H9 (cell line): ENCODE measurements at regions not wholly inside any gene's neighbourhood (a gene's known extent, or its start where the extent isn't known, plus 50 kb on each side); places are given as distances from the start of the nearest gene placed in this dataset.

ENCODE experiments used
- DNase-seq: peaks from one replicate; pipeline ENCODE4 v3.0.0-alpha.2; 2017
- H2AFZ ChIP-seq: one replicate; pipeline ENCODE4 v1.6.1; 2013; ENCODE audit warnings: mild to moderate bottlenecking, low read length, control low read depth, moderate library complexity
- H2AK5ac ChIP-seq: 2 replicates; pipeline ENCODE4 v1.6.1; 2013; ENCODE audit warnings: low read length, control low read depth, mixed read lengths; ENCODE audit not compliant: insufficient read length
- H2BK120ac ChIP-seq: one replicate; pipeline ENCODE4 v1.6.1; 2013; ENCODE audit warnings: low read depth, mild to moderate bottlenecking, low read length, control low read depth, inconsistent platforms; ENCODE audit not compliant: poor library complexity, severe bottlenecking
- H2BK12ac ChIP-seq: 2 replicates; pipeline ENCODE4 v1.6.1; 2013; ENCODE audit warnings: low read length, control low read depth, mixed read lengths, low read depth; ENCODE audit not compliant: insufficient read length
- H2BK15ac ChIP-seq: 2 replicates; pipeline ENCODE4 v1.6.1; 2013; ENCODE audit warnings: low read depth, low read length, control low read depth
- H2BK20ac ChIP-seq: one replicate; pipeline ENCODE4 v1.6.1; 2013; ENCODE audit warnings: low read depth, mild to moderate bottlenecking, low read length, control low read depth, inconsistent platforms; ENCODE audit not compliant: poor library complexity, severe bottlenecking
- H2BK5ac ChIP-seq: 2 replicates; pipeline ENCODE4 v1.6.1; 2013; ENCODE audit warnings: low read length, control low read depth, mixed read lengths; ENCODE audit not compliant: insufficient read length
- H3K14ac ChIP-seq: 2 replicates; pipeline ENCODE4 v1.6.1; 2013; ENCODE audit warnings: low read length, control low read depth; ENCODE audit not compliant: insufficient read depth
- H3K18ac ChIP-seq: 2 replicates; pipeline ENCODE4 v1.6.1; 2013; ENCODE audit warnings: low read depth, mild to moderate bottlenecking, mixed read lengths, low read length, control low read depth; ENCODE audit not compliant: insufficient read length
- H3K23ac ChIP-seq: 2 replicates; pipeline ENCODE4 v1.6.1; 2013; ENCODE audit warnings: low read length, control low read depth, mixed read lengths, low read depth; ENCODE audit not compliant: insufficient read length
- H3K23me2 ChIP-seq: 2 replicates; pipeline ENCODE4 v1.6.1; 2013; ENCODE audit warnings: low read depth, mild to moderate bottlenecking, mixed read lengths, low read length, control low read depth; ENCODE audit not compliant: insufficient read length, poor library complexity, severe bottlenecking
- H3K27ac ChIP-seq: 2 replicates; pipeline ENCODE4 v1.5.1; 2013; ENCODE audit warnings: low read length, control low read depth, mixed read lengths, low read depth; ENCODE audit not compliant: insufficient read length
- H3K27me3 ChIP-seq: 2 replicates; pipeline ENCODE4 v1.6.1; 2013; ENCODE audit warnings: low read length, control low read depth, inconsistent platforms; ENCODE audit not compliant: insufficient read depth
- H3K4ac ChIP-seq: 2 replicates; pipeline ENCODE4 v1.6.1; 2013; ENCODE audit warnings: low read depth, mild to moderate bottlenecking, control low read depth, inconsistent platforms, low read length, moderate library complexity
- H3K4me1 ChIP-seq: 2 replicates; pipeline ENCODE4 v1.6.1; 2013; ENCODE audit warnings: low read length, control low read depth, inconsistent platforms; ENCODE audit not compliant: insufficient read depth
- H3K4me2 ChIP-seq: 2 replicates; pipeline ENCODE4 v1.6.1; 2013; ENCODE audit warnings: low read length, control low read depth, mixed read lengths; ENCODE audit not compliant: insufficient read length, insufficient read depth
- H3K56ac ChIP-seq: 2 replicates; pipeline ENCODE4 v1.6.1; 2013; ENCODE audit warnings: low read depth, mild to moderate bottlenecking, mixed read lengths, low read length, control low read depth; ENCODE audit not compliant: insufficient read length
- H3K79me1 ChIP-seq: 2 replicates; pipeline ENCODE4 v1.6.1; 2013; ENCODE audit warnings: low read depth, mild to moderate bottlenecking, moderate library complexity, low read length, control low read depth, inconsistent platforms; ENCODE audit not compliant: insufficient read depth, poor library complexity, severe bottlenecking
- H3K79me2 ChIP-seq: 2 replicates; pipeline ENCODE4 v1.6.1; 2013; ENCODE audit warnings: low read length, control low read depth, inconsistent platforms; ENCODE audit not compliant: insufficient read depth
- H3K9ac ChIP-seq: 2 replicates; pipeline ENCODE4 v1.6.1; 2013; ENCODE audit warnings: low read length, control low read depth, mixed read lengths; ENCODE audit not compliant: insufficient read length; ENCODE audit errors: extremely low read depth
- H3K9me3 ChIP-seq: one replicate; pipeline ENCODE4 v1.6.1; 2013; ENCODE audit warnings: low read depth, low read length, inconsistent platforms; ENCODE audit not compliant: control insufficient read depth
- H3T11ph ChIP-seq: one replicate; pipeline ENCODE4 v1.6.1; 2013; ENCODE audit warnings: mild to moderate bottlenecking, low read length, control low read depth, inconsistent platforms
- H4K20me1 ChIP-seq: one replicate; pipeline ENCODE4 v1.6.1; 2013; ENCODE audit not compliant: control insufficient read depth, insufficient read length, insufficient read depth
- H4K5ac ChIP-seq: 2 replicates; pipeline ENCODE4 v1.6.1; 2013; ENCODE audit warnings: low read depth, mild to moderate bottlenecking, mixed read lengths, low read length, control low read depth; ENCODE audit not compliant: insufficient read length
- H4K8ac ChIP-seq: replicated peaks from 2 replicates; pipeline ENCODE4 v1.6.1; 2013; ENCODE audit warnings: low read length, control low read depth, mixed read lengths, low read depth; ENCODE audit not compliant: insufficient read length
- H4K91ac ChIP-seq: 2 replicates; pipeline ENCODE4 v1.6.1; 2013; ENCODE audit warnings: low read depth, mild to moderate bottlenecking, moderate library complexity, mixed read lengths, low read length, control low read depth; ENCODE audit not compliant: insufficient read length
- H3K27ac Mint-ChIP-seq, 3 experiments: 2 replicates in 2 of 3; 3 replicates in 1 of 3; pipeline ENCODE4 v1.8.0; 2020 to 2021; ENCODE audit warnings: mixed read lengths in 3 of 3, mild to moderate bottlenecking in 1 of 3, moderate library complexity in 1 of 3
- H3K27me3 Mint-ChIP-seq: 2 replicates; pipeline ENCODE4 v1.8.0; 2021; ENCODE audit warnings: low read depth, mild to moderate bottlenecking, moderate library complexity, mixed read lengths
- H3K36me3 Mint-ChIP-seq, 3 experiments: 2 replicates in 2 of 3; 3 replicates in 1 of 3; pipeline ENCODE4 v1.8.0; 2020 to 2021; ENCODE audit warnings: low read depth in 3 of 3, mixed read lengths in 3 of 3; ENCODE audit not compliant: insufficient read depth in 1 of 3
- H3K4me1 Mint-ChIP-seq, 2 experiments: 2 replicates each; pipeline ENCODE4 v1.8.0; 2020; ENCODE audit warnings: mixed read lengths in 2 of 2
- H3K4me3 Mint-ChIP-seq, 2 experiments: 2 replicates in 1 of 2; 3 replicates in 1 of 2; pipeline ENCODE4 v1.8.0; 2020 to 2021; ENCODE audit warnings: mild to moderate bottlenecking in 2 of 2, mixed read lengths in 2 of 2, moderate library complexity in 1 of 2
- H3K9me3 Mint-ChIP-seq, 2 experiments: 2 replicates in 1 of 2; 3 replicates in 1 of 2; pipeline ENCODE4 v1.8.0; 2020; ENCODE audit warnings: mild to moderate bottlenecking in 2 of 2, mixed read lengths in 2 of 2, moderate library complexity in 1 of 2
- WGBS: extraction: QIAGEN DNeasy Blood & Tissue Kit; methylation state at CpG from one replicate; pipeline ENCODE4 v1.1.7; 2013; ENCODE audit warnings: missing lambda C conversion rate, low lambda C conversion rate, mixed read lengths; ENCODE audit not compliant: insufficient read length; ENCODE audit errors: extremely low coverage; 5-methylcytosine and 5-hydroxymethylcytosine counted together
- TF ChIP-seq, protein P1 (sequence below): fragments of 200-600 bp; sonication (generic); conservative IDR thresholded peaks from 3 replicates; pipeline ENCODE4 v1.8.0; 2021; ENCODE audit warnings: antibody characterized with exemption, mild to moderate bottlenecking

DNA sequence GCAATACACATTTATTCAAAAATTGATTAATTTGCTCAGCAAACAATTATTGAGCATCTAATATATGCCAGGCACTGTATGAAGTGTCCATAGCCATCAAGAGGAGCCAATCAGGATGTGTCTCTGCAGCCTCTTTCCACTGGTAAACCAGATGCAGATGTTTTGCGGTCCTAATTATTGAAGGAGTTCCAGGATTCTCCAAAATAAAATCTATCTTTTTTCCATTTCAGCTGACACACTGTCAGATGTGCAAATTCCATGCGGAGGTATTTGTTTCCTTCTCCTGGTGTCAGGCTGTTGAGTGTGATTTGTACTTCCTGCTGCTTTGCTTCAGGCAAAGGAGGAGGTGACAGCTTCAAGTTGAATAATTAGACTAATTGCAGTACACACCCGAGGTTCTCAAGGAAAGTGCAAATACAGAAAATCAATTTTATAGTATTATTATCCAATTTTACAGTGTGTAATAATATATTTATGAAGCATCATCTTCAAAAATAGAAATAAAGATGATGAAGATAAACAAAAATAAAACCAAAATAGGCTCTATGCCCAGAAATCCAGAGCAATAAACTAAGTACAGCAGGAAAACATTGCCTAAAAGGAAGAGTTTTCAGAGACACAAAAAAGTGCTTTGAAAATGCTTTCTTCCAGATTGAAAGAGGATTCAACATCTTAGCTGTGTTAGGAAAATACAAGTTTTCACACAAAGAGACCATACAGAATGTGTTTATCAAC, 1352.9 kb upstream of the CHAC2 start:
- Histone ChIP-seq H3K27me3 (no peaks in the 10 kb centered on the region), H3K79me1 (no peaks in the 10 kb centered on the region), H3K4me2 (no peak overlapping the region), H3K27ac (no peak overlapping the region), H4K5ac (no peak overlapping the region), H3K9ac (no peak overlapping the region), H2BK15ac (no peak overlapping the region), H2AFZ (no peak overlapping the region), H3K23ac (no peak overlapping the region), H2BK120ac (no peak overlapping the region), H4K91ac (no peak overlapping the region), H3K14ac (no peak overlapping the region), H3K18ac (no peak overlapping the region), H4K8ac (no peak overlapping the region), H2AK5ac (no peak overlapping the region), H2BK12ac (no peak overlapping the region), H3K4ac (no peak overlapping the region), H4K20me1 (no peaks in the 10 kb centered on the region), H2BK5ac (no peak overlapping the region), H3T11ph (no peak overlapping the region), H3K9me3 (no peaks in the 10 kb centered on the region), H3K79me2 (no peaks in the 10 kb centered on the region), H3K23me2 (no peaks in the 10 kb centered on the region), H2BK20ac (no peak overlapping the region), H3K4me1 (no peaks in the 10 kb centered on the region), H3K56ac (no peak overlapping the region)
- Mint-ChIP-seq H3K4me1 (peaks cover 6 to 14% of the 10 kb centered on the region in 2 experiments), H3K4me3 (no peak overlapping the region), H3K27me3 (no peaks in the 10 kb centered on the region), H3K36me3 (peaks cover 3 to 16% (median 7%) of the 10 kb centered on the region in 3 experiments), H3K9me3 (peaks cover 9 to 14% of the 10 kb centered on the region in 2 experiments), H3K27ac (no peak overlapping the region)
- WGBS = no CpG with 5 or more reads among the region's 3 CpGs
- TF ChIP-seq, protein P1, sequence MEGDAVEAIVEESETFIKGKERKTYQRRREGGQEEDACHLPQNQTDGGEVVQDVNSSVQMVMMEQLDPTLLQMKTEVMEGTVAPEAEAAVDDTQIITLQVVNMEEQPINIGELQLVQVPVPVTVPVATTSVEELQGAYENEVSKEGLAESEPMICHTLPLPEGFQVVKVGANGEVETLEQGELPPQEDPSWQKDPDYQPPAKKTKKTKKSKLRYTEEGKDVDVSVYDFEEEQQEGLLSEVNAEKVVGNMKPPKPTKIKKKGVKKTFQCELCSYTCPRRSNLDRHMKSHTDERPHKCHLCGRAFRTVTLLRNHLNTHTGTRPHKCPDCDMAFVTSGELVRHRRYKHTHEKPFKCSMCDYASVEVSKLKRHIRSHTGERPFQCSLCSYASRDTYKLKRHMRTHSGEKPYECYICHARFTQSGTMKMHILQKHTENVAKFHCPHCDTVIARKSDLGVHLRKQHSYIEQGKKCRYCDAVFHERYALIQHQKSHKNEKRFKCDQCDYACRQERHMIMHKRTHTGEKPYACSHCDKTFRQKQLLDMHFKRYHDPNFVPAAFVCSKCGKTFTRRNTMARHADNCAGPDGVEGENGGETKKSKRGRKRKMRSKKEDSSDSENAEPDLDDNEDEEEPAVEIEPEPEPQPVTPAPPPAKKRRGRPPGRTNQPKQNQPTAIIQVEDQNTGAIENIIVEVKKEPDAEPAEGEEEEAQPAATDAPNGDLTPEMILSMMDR = no peak
- DNase-seq = no peak
